ENCODE measurements at regions not wholly inside any gene's neighbourhood (a gene's known extent, or its start where the extent isn't known, plus 50 kb on each side); places are given as distances from the start of the nearest gene placed in this dataset.

DNA sequence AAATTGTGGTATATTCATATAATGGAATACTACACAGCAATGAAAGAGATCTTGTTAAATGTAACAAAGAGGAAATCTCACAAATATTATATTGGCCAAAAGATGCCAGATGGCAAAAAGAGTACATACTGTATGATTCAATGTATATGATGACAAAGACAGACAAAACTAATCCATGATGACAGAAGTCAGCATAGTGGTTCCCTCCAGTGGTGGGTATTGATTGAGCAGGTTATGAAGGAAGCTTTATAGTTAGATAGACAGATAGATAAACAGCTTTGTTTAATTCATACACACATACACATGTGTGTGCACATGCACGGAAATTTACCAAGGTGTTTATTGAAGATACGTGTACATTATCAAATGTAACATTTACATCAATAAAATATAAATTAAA, 74.4 kb upstream of the SMIM36 start:
- ATAC-seq (ENCODE audit: insufficient number of reproducible peaks, low FRiP score, low read depth): no peak
- DNase-seq (ENCODE audit: low spot score): no peak
- H3K4me3 ChIP-seq: no peak overlapping the region
- no peak overlapping the region for H3K27ac ChIP-seq
- TF ChIP-seq, protein P1, sequence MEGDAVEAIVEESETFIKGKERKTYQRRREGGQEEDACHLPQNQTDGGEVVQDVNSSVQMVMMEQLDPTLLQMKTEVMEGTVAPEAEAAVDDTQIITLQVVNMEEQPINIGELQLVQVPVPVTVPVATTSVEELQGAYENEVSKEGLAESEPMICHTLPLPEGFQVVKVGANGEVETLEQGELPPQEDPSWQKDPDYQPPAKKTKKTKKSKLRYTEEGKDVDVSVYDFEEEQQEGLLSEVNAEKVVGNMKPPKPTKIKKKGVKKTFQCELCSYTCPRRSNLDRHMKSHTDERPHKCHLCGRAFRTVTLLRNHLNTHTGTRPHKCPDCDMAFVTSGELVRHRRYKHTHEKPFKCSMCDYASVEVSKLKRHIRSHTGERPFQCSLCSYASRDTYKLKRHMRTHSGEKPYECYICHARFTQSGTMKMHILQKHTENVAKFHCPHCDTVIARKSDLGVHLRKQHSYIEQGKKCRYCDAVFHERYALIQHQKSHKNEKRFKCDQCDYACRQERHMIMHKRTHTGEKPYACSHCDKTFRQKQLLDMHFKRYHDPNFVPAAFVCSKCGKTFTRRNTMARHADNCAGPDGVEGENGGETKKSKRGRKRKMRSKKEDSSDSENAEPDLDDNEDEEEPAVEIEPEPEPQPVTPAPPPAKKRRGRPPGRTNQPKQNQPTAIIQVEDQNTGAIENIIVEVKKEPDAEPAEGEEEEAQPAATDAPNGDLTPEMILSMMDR (IDR thresholded peaks at IDR 0.05): no peak
- no peaks in the 10 kb centered on the region for H3K9me3 ChIP-seq
- H3K4me1 ChIP-seq (ENCODE audit: control insufficient read depth in 1 of 2, low read depth in 2 of 2): no peaks in the 10 kb centered on the region
- no peaks in the 10 kb centered on the region for H3K27me3 ChIP-seq (replicated peaks; ENCODE audit: insufficient read depth)
- H3K36me3 ChIP-seq: no peaks in the 10 kb centered on the region

DNA sequence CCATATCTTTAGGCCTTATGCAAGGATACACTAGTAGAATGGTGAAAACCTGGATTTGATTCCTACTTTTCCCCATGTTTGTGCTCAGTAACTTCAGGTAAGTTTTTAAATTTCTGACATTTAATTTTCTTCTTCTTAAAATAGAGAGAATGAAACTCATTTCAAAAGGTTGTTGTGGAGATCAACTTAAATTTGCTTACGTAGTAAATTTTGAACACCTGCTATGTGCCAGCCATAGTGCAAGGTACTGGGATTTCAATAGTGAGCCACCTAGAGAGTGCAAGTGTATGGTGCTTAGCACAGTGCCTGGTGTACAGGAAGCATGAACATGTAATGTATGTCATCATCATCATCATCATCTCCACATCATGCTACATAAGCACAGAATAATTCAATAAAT, 73.6 kb upstream of the SMIM36 start:
- no peaks in the 10 kb centered on the region for H3K36me3 ChIP-seq
- no peaks in the 10 kb centered on the region for H3K27me3 ChIP-seq (replicated peaks; ENCODE audit: insufficient read depth)
- no peak overlapping the region for H3K4me3 ChIP-seq
- no peak overlapping the region for H3K27ac ChIP-seq
- no peaks in the 10 kb centered on the region for H3K9me3 ChIP-seq
- no peaks in the 10 kb centered on the region for H3K4me1 ChIP-seq (ENCODE audit: control insufficient read depth in 1 of 2, low read depth in 2 of 2)
- TF ChIP-seq, protein P1 (IDR thresholded peaks at IDR 0.05): no peak
- no peak for DNase-seq (ENCODE audit: low spot score)
- no peak for ATAC-seq (ENCODE audit: insufficient number of reproducible peaks, low FRiP score, low read depth)

DNA sequence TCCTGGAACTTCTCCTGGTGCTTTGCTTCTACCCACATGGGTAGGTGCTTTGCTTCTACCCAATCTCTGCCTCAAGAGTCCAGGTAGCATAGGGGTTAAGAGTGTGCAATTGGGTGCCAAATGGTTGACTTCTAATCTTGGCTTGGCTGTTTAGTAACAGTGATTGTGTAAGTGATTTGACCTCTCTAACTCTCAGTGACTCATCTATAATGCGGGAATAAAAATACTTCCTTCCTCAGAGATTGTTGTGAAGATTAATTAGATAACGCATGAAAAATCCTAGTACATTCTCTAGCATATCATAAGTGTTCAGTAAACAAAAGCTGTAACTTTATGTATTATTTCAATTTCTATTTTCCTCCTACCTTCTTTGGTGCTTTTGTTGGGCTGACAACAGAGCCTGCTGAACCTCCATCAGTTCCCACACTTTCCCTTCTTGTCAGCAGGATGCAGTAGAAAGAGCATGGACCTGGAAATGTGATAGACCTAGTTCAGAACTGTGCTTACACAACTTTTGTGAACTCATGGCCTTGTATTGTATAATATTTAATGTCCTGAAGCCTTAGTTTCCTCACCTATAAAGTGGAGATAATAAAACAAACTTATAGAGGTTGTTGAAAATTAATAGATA, 72.9 kb upstream of the SMIM36 start:
- H3K27me3 ChIP-seq (replicated peaks; ENCODE audit: insufficient read depth): no peaks in the 10 kb centered on the region
- TF ChIP-seq, protein P1 (IDR thresholded peaks at IDR 0.05): no peak
- no peaks in the 10 kb centered on the region for H3K9me3 ChIP-seq
- H3K4me1 ChIP-seq (ENCODE audit: control insufficient read depth in 1 of 2, low read depth in 2 of 2): no peaks in the 10 kb centered on the region
- H3K4me3 ChIP-seq: no peak overlapping the region
- DNase-seq (ENCODE audit: low spot score): no peak
- H3K27ac ChIP-seq: no peak overlapping the region
- no peak for ATAC-seq (ENCODE audit: insufficient number of reproducible peaks, low FRiP score, low read depth)
- no peaks in the 10 kb centered on the region for H3K36me3 ChIP-seq

DNA sequence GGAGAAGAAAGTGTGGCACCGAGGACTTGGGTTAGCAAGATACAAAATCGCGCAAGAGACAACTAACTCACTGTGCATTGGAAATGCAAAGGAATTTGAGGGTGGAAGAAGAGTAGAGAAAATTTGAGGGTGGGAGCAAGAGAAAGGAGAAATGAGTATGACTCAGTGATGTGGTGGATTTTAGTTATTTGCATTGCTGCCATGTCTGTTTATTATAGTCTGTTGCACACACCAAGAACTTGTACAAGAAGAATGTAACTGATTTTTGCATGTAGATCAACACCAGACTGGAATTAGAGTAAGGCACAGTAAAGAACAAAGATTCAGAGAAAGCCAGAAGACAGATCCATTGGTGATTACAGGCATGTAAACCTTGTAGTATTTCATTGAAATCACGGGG, 71.6 kb upstream of the SMIM36 start:
- Histone ChIP-seq H3K27me3 (replicated peaks; ENCODE audit: insufficient read depth) (no peaks in the 10 kb centered on the region), H3K36me3 (no peaks in the 10 kb centered on the region), H3K27ac (no peak overlapping the region), H3K4me3 (no peak overlapping the region), H3K4me1 (ENCODE audit: control insufficient read depth in 1 of 2, low read depth in 2 of 2) (no peaks in the 10 kb centered on the region), H3K9me3 (no peaks in the 10 kb centered on the region)
- TF ChIP-seq, protein P1 (IDR thresholded peaks at IDR 0.05): no peak
- DNase-seq (ENCODE audit: low spot score) (no peak), ATAC-seq (ENCODE audit: insufficient number of reproducible peaks, low FRiP score, low read depth) (no peak)

DNA sequence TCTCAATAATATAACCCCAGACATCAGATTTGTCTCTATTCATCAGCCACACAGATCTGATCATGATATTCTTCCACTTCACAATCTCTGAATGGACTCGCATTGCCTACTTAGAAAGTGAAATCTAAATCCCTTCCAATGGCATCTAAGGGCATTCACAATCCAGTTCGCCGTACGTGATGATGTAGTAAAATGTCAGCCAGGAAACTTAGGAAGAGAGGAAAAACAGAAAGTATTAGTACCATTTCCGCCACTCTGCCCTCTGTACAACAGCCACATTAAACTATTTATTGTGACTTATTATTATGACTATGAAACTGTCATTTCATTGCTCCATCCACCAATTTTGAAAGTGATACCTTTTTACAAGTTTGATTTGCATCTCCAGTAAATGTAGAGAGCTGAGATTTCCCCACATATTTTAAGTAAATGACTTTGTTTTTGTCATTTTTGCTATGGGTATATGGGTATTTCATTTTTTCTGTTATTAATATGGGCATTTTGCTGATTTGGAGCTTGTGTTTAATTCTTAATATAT, 69.4 kb upstream of the SMIM36 start:
- TF ChIP-seq, protein P1 (IDR thresholded peaks at IDR 0.05): no peak
- no peak overlapping the region for H3K27ac ChIP-seq

More for the DNA sequence above, 69.4 kb upstream of the SMIM36 start:
- DNase-seq (ENCODE audit: low spot score) (no peak), ATAC-seq (ENCODE audit: insufficient number of reproducible peaks, low FRiP score, low read depth) (no peak)
- H3K36me3 ChIP-seq: no peaks in the 10 kb centered on the region
- H3K27me3 ChIP-seq (replicated peaks; ENCODE audit: insufficient read depth): no peaks in the 10 kb centered on the region
- H3K4me1 ChIP-seq (ENCODE audit: control insufficient read depth in 1 of 2, low read depth in 2 of 2): peaks cover 0 to 4% of the 10 kb centered on the region in 2 donors
- no peak overlapping the region for H3K4me3 ChIP-seq
- H3K9me3 ChIP-seq: no peaks in the 10 kb centered on the region
